Hematopoietic multipotent progenitor cell treated with erythropoietin and hydrocortisone succinate and interleukin-3 and kit ligand, for 8 days (in vitro differentiated cells): ENCODE measurements at regions not wholly inside any gene's neighbourhood (a gene's known extent, or its start where the extent isn't known, plus 50 kb on each side); places are given as distances from the start of the nearest gene placed in this dataset.
"Not testable (repeated sequence)": the region's sequence is repeated elsewhere in the genome, so short reads cannot be mapped to it uniquely, and the experiment has no call there.

Experiments
- DNase-seq: peaks from one replicate; pipeline ENCODE4 v3.0.0-alpha.2; 2015

DNA sequence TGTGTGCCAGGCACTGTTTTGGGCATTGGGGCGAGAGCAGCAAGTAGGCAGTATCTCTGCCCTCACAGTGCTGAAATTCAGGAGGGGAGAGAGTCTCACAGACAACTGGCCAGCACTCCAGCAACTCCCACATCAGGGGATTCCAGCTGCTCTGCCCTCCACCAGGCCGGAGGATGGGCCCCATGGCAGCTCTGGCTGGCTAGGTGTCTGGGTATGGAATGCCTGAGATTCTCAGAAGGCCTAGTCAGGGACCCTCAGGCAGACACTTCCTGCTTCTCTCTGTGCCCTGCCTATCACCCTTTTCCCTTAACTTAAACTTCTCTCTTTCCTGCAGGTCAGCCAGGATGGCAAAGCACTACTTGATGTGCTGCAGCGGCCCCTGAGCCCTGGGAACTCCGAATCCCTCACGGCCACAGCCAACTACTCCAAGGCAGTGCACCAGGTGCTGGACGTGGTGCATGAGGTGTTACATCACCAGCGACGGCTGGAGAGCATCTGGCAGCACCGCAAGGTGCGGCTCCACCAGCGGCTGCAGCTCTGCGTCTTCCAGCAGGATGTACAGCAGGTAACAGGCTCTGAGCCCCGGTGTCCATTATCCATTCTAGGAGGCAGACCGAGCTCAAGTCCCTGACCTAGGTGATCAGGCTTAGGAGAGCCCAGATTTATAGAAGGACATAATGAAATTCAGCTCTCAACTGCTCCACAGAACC is 342.2 kb upstream of the ROPN1 start:
- no peak for DNase-seq

DNA sequence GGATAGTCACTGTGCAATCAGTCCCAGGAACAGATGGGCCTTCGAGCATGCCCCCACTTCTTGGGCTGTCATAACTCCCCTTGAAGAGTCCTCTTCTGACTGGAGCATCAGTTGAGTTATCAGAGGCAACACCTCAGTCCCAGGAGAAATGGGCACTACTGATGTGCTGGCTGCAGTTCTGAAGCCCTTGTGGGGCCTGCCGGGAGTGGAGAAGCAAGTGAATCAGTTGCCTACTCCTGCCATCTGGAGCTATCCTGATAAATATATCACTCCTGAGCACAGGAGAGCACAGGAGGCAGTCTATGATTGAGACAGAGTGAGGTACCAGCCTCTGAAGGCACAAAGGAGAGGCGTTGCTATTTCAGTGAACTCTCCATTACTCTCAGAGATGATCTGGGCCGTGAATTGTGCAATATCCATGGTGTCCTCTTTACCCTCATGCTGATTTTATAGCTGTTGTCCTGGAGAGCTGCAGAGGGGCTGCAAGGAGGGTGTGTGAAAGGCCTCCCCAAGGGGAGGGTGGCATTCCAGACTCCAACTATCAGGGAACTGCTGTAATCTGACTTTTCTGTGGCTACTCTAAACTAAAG is 344.2 kb upstream of the ROPN1 start:
- DNase-seq: no peak

DNA sequence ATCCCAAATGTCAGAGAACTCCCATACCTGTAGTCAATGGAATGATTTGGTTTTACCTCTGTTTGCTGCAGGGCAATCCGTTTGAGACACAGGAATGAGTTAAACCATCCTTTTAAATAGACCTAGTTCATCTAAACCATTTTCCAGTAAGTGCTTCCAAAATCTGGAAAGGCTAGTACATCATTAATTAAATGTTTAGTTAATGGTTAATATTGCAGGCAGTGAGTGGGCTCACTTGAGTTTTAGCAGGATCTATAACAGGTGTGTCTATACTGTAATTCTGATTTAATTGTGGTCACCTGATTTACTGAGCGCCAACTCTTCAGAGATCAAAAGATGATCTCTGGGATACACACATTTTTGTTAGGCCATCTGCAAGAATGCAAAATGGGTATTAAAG is 353.9 kb upstream of the ROPN1 start:
- DNase-seq: no peak

DNA sequence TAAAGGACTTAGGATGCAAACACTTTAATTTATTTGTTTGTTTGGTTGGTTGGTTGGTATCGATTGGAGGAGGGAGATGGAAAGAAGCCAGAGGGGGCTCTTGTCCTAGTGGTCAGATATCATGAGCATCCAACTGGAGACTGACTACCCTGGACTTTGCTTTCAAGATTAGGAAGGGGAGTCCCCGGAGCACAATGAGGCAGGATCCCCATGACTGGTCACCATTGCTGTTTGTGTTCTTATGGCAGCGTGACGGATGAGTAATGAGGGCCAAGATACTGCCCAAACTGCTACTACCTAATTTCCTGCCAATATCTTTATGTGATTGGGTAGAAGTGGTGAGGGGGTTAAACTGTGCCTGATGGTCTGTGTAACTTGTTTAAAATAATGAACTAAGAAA is 354.6 kb upstream of the ROPN1 start:
- DNase-seq: no peak

DNA sequence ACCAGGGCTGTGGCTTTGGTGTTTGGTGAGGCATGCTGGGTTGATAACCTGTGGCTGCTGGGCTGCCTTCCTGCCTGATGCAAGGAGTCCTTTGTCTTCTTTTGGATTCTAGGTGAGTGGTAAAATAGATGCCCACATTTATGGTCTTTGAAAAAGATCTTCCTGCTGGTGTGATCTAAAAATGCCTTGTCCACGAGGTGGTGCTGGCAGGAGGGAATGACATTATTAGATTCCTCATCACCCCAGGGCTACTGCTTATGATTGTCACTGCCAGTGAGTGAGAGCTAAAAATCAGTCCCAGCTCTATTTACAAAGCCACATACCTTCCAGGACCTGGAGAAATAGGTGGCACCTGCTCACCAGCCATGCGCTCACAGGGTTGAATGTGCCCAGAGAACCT is 355.5 kb upstream of the ROPN1 start:
- no peak for DNase-seq

DNA sequence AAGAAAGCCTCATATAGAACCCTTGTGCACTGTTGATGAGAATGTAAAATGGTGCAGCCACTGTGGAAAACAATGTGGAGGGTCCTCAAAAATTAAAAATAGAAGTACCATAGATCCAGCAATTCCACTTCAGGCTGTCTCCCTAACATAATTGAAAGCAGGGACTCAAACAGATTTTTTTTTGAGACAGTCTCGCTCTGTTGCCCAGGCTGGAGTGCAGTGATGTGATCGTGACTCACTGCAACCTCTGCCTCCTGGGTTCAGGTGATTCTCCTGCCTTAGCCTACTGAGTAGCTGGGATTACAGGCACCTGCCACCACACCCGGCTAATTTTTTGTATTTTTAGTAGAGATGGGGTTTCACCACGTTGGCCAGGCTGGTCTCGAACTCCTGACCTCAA is 356.6 kb upstream of the ROPN1 start:
- DNase-seq: not testable (repeated sequence)

DNA sequence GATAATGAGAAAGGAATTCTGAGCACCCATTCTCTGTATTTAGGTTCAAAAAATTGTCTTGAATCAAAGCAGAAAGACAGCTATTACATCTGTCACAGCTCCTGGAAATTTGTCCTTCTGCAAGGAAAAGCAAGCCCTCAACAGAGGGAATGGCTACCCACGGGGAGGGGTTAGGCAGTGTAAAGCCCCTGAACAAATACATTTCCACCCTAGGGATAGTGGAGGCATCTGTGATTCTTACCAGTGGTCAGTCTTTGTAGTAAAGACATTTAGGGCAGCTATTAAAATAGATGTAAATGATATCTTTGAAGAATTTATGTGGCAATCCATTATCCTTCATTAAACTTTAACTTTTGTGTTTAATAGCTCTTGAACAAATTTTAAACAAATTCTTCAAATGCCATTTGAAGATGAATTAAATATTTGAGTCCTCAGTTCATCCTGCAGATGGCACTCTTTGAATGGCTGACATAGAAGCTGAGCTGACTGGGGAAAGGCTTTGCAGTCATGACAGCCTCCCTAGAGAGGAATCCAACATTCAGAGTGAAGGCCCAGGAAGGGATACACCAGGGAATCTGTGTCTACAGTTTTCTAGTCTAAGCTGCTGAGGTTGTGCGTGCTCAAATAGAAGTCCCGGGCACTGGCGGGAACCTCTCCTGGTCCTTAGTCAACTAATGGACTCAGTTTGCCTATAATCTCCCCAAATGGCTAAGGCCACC is 359.7 kb upstream of the ROPN1 start:
- peak; percentile 61 for DNase-seq

DNA sequence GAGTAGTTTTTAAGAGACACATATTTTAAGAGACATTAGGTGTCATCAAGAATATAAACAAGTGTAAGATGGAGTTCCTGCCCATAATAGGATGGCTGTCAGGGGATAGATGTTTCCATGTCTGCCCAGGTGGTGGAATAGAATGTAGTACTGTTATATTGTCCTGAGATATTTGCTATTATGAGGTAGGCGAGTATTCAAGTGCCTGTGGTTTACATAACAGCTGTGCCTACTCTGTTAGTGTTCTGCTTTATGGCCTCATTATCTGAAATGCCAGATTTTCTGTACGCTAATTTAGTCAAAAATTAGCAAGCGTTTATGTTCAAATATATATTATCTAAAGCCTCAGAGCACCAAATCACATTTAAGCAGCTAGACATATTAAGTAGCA is 360.2 kb upstream of the ROPN1 start:
- no peak for DNase-seq

DNA sequence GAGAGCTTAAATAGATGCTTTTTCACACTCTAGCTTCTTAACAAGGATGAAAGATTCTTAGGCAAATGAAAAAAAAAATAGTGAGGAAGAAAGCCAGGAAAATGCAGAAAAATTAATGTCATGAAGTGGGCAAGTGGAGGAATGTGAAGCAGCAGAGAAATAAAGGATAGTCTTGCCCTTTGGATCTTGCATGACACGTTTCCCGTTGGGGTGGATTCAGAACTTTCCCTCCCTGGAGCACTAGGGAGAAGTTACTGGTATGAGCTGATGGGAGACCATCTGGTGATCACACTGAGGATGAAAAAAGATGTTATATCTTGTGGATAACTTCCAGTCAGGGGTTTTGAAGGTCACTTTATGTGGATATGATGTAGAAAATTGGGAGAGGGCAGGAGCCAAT is 361.8 kb upstream of the ROPN1 start:
- no peak for DNase-seq

DNA sequence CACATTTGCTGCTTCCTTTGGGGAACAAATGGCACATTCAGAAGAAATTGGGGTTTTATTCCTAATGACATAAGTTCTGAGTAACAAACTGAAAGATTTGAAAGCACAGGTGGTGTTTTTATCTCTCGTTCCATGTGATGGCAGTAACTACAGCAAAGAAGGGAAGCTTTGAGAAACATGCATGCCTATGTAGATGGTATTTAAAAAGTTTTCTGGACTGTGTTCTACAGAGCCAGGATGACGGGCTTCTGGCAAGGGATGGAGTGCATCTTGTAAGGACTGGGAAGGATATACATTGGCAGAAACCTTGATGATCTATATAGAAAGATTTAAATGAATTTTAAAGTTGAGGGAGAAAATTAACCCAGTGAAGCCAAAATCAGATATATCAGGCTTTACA is 362.2 kb upstream of the ROPN1 start:
- DNase-seq: no peak

DNA sequence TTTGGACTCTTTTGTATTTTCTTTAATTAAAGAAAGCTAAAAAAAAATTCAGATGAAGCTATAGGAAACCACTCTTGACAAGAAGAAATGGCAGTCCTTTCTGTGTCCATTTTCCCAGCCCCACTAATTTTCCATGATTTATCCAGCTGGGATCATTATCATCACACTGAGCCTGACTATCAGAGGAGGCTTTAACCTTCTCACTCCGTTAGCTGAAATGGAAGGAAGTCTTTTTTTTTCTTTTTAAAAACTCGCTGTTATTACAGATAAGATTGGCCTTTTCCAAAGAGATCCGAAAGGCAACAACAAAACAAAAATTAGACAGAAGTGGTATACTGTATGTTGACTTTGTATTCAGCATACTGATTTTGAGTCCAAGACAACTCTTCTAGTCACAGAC is 366.2 kb upstream of the ROPN1 start:
- no peak for DNase-seq

DNA sequence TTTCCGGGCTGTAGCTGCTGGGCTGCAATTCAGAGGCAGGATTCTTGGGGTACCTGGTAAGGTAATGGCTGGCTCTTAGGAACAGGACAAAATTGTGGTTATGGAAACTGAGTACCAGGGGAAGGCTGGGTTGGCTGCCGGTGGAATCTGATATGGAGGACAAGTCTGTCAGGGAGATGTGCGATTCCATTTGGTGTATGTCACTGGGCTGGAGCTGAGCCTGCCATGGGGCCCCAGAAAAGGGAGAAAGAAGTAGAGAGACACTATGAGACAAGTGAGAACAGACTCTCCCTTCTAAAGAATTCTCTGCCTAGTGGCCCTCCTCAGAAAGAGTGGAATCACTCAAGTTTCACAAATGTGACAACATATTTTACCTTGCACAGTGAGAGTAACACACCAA is 368.2 kb upstream of the ROPN1 start:
- DNase-seq: no peak

DNA sequence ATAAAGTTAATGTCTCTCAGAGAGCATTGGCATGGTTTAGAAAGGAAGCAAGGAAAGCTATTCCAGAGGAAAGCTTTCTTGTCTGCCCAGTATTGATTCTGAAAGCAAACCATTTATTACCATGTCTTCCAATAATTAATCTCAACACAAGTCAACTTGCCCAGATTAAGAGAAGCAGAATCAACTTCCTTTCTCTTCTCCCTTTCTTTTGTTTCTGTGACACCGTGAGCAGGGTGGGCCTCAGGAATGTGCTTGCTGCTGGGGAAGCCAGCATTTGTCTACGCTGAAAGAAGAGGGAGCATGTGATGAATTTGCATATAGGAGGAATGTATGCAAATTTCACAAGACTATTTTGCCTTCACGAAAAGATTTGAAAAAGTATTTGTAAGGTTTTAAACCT is 368.6 kb upstream of the ROPN1 start:
- no peak for DNase-seq

DNA sequence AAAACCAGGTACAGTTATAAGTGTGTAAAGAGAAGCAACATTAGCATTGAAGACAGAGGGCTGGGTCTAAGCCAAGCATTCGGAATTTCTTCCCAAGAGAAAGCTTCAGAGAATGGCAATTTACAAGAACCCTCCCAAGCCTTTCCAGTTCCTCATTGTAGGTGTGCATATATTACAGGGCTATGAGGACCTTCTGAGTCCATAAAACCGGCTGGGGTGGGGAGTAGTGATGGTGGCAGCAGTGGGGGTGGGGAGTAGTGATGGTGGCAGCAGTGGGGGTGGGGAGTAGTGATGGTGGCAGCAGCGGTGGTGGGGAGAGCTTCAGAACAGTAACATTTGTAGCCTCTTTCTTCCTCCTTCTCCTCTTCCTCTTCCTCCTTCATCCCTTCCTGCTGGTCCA is 368.7 kb upstream of the UMPS start:
- DNase-seq: no peak

DNA sequence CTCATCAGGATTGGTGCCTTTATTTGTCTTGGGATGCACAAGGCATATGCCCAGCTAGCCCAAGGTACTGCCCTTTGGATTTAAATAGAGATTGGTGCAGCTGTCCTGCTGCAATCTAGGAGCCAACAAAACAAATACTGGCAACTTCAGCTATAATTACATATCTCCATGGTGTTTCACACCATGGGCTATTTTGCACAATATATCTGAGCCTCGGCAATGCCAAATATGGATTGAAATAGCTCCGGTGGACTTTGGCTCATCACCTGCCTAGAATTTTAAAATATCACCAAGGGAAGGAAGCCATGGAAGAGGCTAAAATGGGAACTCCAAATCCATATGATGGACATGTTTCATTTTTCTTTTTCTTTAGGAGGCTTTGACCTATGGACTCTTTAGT is 367.8 kb upstream of the UMPS start:
- DNase-seq: no peak

DNA sequence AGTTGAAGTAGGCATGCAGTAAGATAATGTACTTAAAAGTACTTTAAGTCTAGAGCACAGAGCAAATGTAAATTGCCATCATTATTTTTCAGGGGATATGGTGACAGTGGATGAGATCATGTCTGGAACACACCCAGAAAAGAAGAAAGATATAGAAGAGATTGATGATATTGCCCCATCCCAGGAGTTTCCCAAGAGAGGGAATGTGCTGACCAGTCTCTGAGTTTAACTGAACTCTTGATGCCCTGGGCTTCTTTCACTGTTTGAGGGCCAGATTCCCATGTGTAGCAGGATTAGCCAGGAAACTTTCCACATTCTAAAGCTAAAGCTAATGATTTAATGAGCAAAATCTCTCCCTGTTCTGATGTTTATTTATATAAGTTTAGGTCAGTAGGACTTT is 366.8 kb upstream of the UMPS start:
- DNase-seq: no peak

DNA sequence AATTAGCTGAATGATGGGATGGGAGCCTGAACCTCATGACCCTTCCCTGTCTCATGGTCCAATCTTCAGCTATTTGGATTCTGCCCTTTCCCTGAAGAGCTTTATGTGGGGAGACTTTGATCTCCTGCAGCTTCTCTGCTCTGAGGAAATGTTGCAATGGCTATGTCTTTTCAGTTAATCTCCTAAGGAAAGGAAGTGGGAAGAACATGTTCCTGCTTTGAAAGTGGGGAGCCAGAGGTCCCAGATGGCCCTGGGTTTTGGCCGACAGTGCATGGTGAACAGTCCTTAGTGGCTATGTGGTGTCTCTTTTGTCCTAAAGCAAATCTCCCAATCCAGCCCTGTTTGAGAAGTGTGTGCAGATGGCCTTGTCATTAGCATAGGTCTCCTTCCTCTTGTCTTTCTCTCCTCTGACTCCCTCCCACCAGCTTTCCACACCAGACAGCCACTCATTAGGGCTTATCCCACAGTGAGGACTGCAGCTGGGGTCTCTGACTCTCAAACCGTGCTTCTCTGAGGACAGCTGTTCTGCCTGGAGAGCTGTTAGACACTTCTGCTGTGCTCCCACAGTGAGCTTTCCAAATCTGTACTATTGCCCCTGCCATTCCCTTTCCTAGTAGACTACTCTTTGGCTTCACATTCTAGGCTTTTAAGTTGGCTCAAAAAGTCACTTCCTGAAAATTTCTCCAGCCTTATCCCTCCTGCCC is 365.8 kb upstream of the UMPS start:
- DNase-seq: no peak

DNA sequence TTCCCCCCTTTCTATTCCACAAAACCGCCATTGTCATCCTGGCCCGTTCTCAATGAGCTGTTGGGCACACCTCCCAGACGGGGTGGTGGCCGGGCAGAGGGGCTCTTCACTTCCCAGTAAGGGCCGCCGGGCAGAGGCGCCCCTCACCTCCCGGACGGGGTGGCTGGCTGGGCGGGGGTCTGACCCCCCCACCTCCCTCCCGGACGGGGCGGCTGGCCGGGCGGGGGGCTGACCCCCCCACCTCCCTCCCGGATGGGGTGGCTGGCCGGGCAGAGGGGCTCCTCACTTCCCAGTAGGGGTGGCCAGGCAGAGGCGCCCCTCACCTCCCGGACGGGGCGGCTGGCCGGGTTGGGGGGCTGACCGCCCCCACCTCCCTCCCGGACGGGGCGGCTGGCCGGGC is 363.6 kb upstream of the UMPS start:
- not testable (repeated sequence) for DNase-seq

DNA sequence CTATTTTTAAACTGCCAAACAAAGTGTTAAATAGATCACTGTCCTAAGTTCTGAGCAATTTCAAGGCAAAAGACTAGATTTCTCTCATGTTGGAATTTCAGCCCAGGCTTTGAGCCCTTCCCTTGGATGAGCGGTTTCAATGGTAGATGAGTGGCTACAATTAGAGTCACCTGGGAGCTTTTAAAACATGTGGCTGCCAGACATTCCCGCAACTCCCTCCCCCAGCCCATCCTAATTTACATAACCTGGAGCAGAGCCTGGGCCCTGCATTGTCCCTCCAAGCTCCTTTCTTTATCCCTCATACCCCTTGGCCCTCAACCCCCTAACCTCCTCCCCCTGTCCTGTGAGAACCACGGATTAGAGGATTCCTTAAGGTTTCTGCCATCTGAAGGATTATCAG is 357.5 kb upstream of the UMPS start:
- DNase-seq: no peak

DNA sequence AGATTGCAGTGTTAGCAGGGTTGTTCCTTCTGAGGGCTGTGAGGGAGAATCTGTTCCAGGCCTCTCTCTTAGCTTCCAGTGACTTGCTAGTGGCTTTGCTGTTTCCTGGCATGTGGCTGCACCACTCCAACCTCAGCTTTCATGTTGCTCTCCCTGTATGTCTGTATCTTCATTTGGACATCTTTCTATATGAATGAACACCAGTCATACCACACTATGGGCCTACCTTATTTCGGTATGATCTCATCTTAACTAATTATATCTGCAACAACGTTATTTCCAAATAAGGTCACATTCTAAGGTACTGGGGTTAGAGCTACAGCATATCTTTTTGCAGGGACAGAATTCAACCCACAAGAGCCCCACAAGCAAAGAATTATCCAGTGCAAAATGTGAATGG is 356.7 kb upstream of the UMPS start:
- no peak for DNase-seq

DNA sequence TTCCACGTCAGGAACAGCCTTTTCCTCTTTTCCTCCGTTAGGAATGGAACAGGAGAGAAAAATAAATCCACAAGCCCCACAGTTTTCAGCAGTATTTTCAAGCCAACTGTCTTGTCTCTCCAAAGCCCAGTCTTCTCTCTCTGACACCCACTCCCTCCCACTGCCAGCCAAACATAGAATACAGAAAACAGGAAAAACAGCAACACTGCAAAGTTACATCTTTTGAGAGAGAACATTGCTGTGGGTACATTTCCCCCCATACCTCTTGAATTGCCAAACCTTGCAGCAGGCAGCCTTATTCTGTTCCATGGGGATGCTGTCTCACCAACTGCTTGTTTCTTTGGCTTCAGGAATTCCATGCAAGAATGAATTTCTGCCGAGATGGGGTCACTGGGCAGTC is 355.7 kb upstream of the UMPS start:
- no peak for DNase-seq

DNA sequence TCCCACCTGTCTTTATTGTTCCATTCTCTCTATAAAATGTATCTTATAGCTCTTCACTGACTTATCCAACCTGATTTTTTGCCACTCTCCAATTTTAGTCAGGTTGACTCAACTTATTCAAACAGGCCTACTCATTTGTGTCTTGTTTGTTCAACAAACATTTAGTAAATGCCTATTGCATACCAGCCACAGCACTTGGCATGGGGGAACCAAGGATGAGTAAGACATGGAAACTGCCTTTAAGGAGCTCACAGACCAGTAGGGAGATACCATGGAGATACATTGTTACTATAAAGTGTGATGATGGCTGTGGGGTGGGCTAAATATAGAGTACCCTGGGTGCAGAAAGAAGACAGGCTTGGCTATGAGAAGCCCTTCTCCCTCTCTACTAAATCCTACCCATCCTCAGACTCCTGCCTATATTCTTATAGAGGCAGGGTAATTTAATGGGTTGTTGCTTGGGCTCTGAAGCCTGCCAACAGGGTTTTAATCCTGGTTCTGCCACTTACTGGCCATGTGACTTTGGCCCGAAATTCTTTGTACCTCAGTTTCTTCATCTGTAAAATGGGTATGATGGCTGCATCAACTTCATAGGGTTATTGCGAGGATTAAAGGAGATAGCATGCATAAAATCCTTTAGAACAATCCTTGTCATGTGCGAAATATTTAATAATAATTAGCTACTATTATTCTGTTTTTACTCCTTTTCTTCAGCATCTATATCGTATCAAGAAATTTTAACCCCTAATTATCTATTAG is 348.5 kb upstream of the UMPS start:
- DNase-seq: no peak

DNA sequence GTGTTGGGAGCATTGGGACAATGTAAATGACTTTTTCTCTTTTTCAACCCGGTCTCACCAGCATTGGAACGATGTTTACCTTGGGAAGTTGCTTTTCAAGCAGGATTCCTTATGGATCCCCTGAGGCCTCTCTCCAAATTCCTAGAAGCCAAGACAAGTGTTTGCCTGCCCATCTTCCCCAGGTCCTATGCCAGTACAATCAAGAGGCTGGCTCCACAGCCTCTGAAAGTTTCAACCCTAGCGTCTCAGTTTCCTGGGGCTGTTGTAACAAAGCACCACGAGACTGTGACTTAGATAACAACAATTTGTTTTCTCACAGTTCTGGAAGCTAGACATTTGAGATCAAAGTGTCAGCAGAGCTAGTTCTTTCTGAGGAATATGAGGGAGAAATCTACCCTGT is 347.2 kb upstream of the UMPS start:
- DNase-seq: no peak
